ENCODE measurements at regions not wholly inside any gene's neighbourhood (a gene's known extent, or its start where the extent isn't known, plus 50 kb on each side); places are given as distances from the start of the nearest gene placed in this dataset.

- TF ChIP-seq CTCF (IDR thresholded peaks at IDR 0.05; ENCODE audit: extremely low read depth in 1 of 2, insufficient read depth in 1 of 2, low read depth in 1 of 2, low read length in 2 of 2) = no peak
- TF ChIP-seq POLR2AphosphoS5 (IDR thresholded peaks at IDR 0.05; ENCODE audit: insufficient read depth, low read depth, low read length) = no peak
These were observed 57.3 kb upstream of the UBL3 start for GRCh38 chr13:29907670-29908069.
